Hepatocyte (in vitro differentiated cells): ENCODE measurements at regions not wholly inside any gene's neighbourhood (a gene's known extent, or its start where the extent isn't known, plus 50 kb on each side); places are given as distances from the start of the nearest gene placed in this dataset.

Experiments
- DNase-seq: peaks from one replicate; pipeline ENCODE4 v3.0.0-alpha.2; 2016; ENCODE audit warnings: low spot score
- H2AFZ ChIP-seq: fragments of 200-600 bp; sonication (generic); 2 replicates; pipeline ENCODE4 v1.6.0; 2016; ENCODE audit warnings: antibody characterized with exemption, mild to moderate bottlenecking
- H3K27ac ChIP-seq: fragments of 200-600 bp; sonication (generic); 2 replicates; pipeline ENCODE4 v1.5.1; 2016; ENCODE audit warnings: mild to moderate bottlenecking
- H3K27me3 ChIP-seq: fragments of 200-600 bp; sonication (generic); 2 replicates; pipeline ENCODE4 v1.6.1; 2016
- H3K36me3 ChIP-seq: fragments of 200-600 bp; sonication (generic); replicated peaks from 2 replicates; pipeline ENCODE4 v1.5.1; 2016; ENCODE audit warnings: low read depth; ENCODE audit not compliant: insufficient read depth
- H3K4me1 ChIP-seq: fragments of 200-600 bp; sonication (generic); 2 replicates; pipeline ENCODE4 v1.5.1; 2016; ENCODE audit warnings: mild to moderate bottlenecking, moderate library complexity; ENCODE audit not compliant: insufficient read depth
- H3K4me2 ChIP-seq: fragments of 200-600 bp; sonication (generic); 2 replicates; pipeline ENCODE4 v1.6.0; 2016
- H3K4me3 ChIP-seq: fragments of 200-600 bp; sonication (generic); 2 replicates; pipeline ENCODE4 v1.5.1; 2016; ENCODE audit warnings: mild to moderate bottlenecking
- H3K79me2 ChIP-seq: fragments of 200-600 bp; sonication (generic); 2 replicates; pipeline ENCODE4 v1.6.0; 2017; ENCODE audit warnings: mild to moderate bottlenecking
- H3K9me2 ChIP-seq: fragments of 200-600 bp; sonication (generic); replicated peaks from 2 replicates; pipeline ENCODE4 v1.6.0; 2017; ENCODE audit warnings: mild to moderate bottlenecking; ENCODE audit not compliant: insufficient read depth
- H3K9me3 ChIP-seq: fragments of 200-600 bp; sonication (generic); 2 replicates; pipeline ENCODE4 v1.5.1; 2016; ENCODE audit warnings: low read depth, mild to moderate bottlenecking
- H4K20me1 ChIP-seq: fragments of 200-600 bp; sonication (generic); 2 replicates; pipeline ENCODE4 v1.6.0; 2016; ENCODE audit warnings: mild to moderate bottlenecking; ENCODE audit not compliant: insufficient read depth, poor library complexity, severe bottlenecking
- CTCF ChIP-seq: fragments of 200-600 bp; sonication (generic); IDR thresholded peaks from 2 replicates; pipeline ENCODE4 v1.5.1; 2016; ENCODE audit warnings: antibody characterized with exemption, mild to moderate bottlenecking; ENCODE audit not compliant: poor library complexity
- EZH2 ChIP-seq: fragments of 200-600 bp; sonication (generic); IDR thresholded peaks from 2 replicates; pipeline ENCODE4 v1.6.1; 2016; ENCODE audit warnings: antibody characterized with exemption, mild to moderate bottlenecking, borderline replicate concordance
- EZH2phosphoT487 ChIP-seq: fragments of 200-600 bp; sonication (generic); IDR thresholded peaks from one replicate; pipeline ENCODE4 v1.6.1; 2018; ENCODE audit warnings: antibody characterized with exemption, mild to moderate bottlenecking, low read depth, moderate library complexity; ENCODE audit not compliant: unreplicated experiment, severe bottlenecking
- WGBS: methylation state at CpG from one replicate; pipeline ENCODE4 v1.1.6; 2016; ENCODE audit warnings: low lambda C conversion rate; ENCODE audit errors: missing lambda C conversion rate; 5-methylcytosine and 5-hydroxymethylcytosine counted together

GRCh38 chr14:44170101-44170500 lies 337.0 kb downstream of the FSCB start:
- H3K27ac ChIP-seq: no peak overlapping the region
- no peaks in the 10 kb centered on the region for H4K20me1 ChIP-seq
- WGBS: 85% methylated on average over 6 of the region's 6 CpGs
- no peaks in the 10 kb centered on the region for H3K9me3 ChIP-seq
- no peak overlapping the region for H2AFZ ChIP-seq
- H3K4me3 ChIP-seq: no peak overlapping the region
- no peaks in the 10 kb centered on the region for H3K36me3 ChIP-seq
- H3K27me3 ChIP-seq: no peaks in the 10 kb centered on the region
- no peaks in the 10 kb centered on the region for H3K9me2 ChIP-seq
- H3K4me2 ChIP-seq: no peak overlapping the region
- DNase-seq: no peak
- TF ChIP-seq EZH2 (no peak), CTCF (no peak), EZH2phosphoT487 (no peak)
- H3K4me1 ChIP-seq: peaks cover 4% of the 10 kb centered on the region
- H3K79me2 ChIP-seq: no peaks in the 10 kb centered on the region

GRCh38 chr14:44168566-44168965 lies 338.5 kb downstream of the FSCB start:
- Histone ChIP-seq H3K9me2 (no peaks in the 10 kb centered on the region), H3K79me2 (no peaks in the 10 kb centered on the region), H3K27ac (no peak overlapping the region), H3K4me3 (no peak overlapping the region), H3K36me3 (no peaks in the 10 kb centered on the region), H3K4me1 (peaks cover 5% of the 10 kb centered on the region), H3K27me3 (no peaks in the 10 kb centered on the region), H3K9me3 (no peaks in the 10 kb centered on the region), H4K20me1 (no peaks in the 10 kb centered on the region), H2AFZ (no peak overlapping the region), H3K4me2 (no peak overlapping the region)
- no peak for DNase-seq
- TF ChIP-seq CTCF: no peak
- no peak for TF ChIP-seq EZH2phosphoT487
- TF ChIP-seq EZH2: no peak

GRCh38 chr14:44166611-44167010 lies 340.5 kb downstream of the FSCB start:
- no peak overlapping the region for H3K4me3 ChIP-seq
- H3K27ac ChIP-seq: no peak overlapping the region
- no peak overlapping the region for H2AFZ ChIP-seq
- H3K79me2 ChIP-seq: no peaks in the 10 kb centered on the region
- DNase-seq: no peak
- H3K9me2 ChIP-seq: no peaks in the 10 kb centered on the region
- no peaks in the 10 kb centered on the region for H3K27me3 ChIP-seq
- peaks cover 5% of the 10 kb centered on the region for H3K4me1 ChIP-seq
- 65% methylated on average over 2 of the region's 2 CpGs for WGBS
- H3K9me3 ChIP-seq: no peaks in the 10 kb centered on the region
- TF ChIP-seq CTCF (no peak), EZH2phosphoT487 (no peak), EZH2 (no peak)
- H4K20me1 ChIP-seq: no peaks in the 10 kb centered on the region
- no peak overlapping the region for H3K4me2 ChIP-seq
- H3K36me3 ChIP-seq: no peaks in the 10 kb centered on the region

- Histone ChIP-seq H3K9me2 (no peaks in the 10 kb centered on the region), H3K36me3 (no peaks in the 10 kb centered on the region), H2AFZ (no peak overlapping the region), H3K27me3 (no peaks in the 10 kb centered on the region), H3K4me1 (peaks cover 5% of the 10 kb centered on the region), H3K27ac (no peak overlapping the region), H3K4me3 (no peak overlapping the region), H3K4me2 (no peak overlapping the region), H4K20me1 (no peaks in the 10 kb centered on the region), H3K79me2 (no peaks in the 10 kb centered on the region), H3K9me3 (no peaks in the 10 kb centered on the region)
- DNase-seq: no peak
- 88% methylated on average over 3 of the region's 3 CpGs for WGBS
- TF ChIP-seq CTCF: no peak
- no peak for TF ChIP-seq EZH2
- TF ChIP-seq EZH2phosphoT487: no peak
These were observed 341.1 kb downstream of the FSCB start for GRCh38 chr14:44165936-44166335.
